Transverse colon (tissue), 4 donors: ENCODE measurements at regions not wholly inside any gene's neighbourhood (a gene's known extent, or its start where the extent isn't known, plus 50 kb on each side); places are given as distances from the start of the nearest gene placed in this dataset.

Experiments
- DNase-seq: peaks from one replicate; pipeline ENCODE4 v3.0.0-alpha.2; 2019
- H3K27ac ChIP-seq, 4 donors: fragments of 200-600 bp; sonication (generic); 2 replicates each; pipeline ENCODE4 v1.5.1; 2016 to 2018; ENCODE audit warnings: inconsistent platforms in 4 of 4
- H3K27me3 ChIP-seq: fragments of 200-600 bp; sonication (generic); 2 replicates; pipeline ENCODE4 v1.5.1; 2017; ENCODE audit warnings: inconsistent platforms
- H3K36me3 ChIP-seq, 4 donors: fragments of 200-600 bp; sonication (generic); 2 replicates each; pipeline ENCODE4 v1.5.1; 2017 to 2019; ENCODE audit warnings: inconsistent platforms in 4 of 4
- H3K4me1 ChIP-seq, 4 donors: fragments of 200-600 bp; sonication (generic); 2 replicates each; pipeline ENCODE4 v1.5.1; 2017 to 2020; ENCODE audit warnings: inconsistent platforms in 4 of 4
- H3K4me3 ChIP-seq, 4 donors: fragments of 200-600 bp; sonication (generic); 1 replicate in 1 of 4; 2 replicates in 3 of 4; pipeline versions ENCODE4 v1.5.1 to v1.6.1; 2017 to 2019; ENCODE audit warnings: inconsistent platforms in 4 of 4
- H3K9me3 ChIP-seq, 2 donors: fragments of 200-600 bp; sonication (generic); 2 replicates each; pipeline ENCODE4 v1.5.1; 2017 to 2019; ENCODE audit warnings: inconsistent platforms in 2 of 2
- CTCF ChIP-seq, 5 experiments: fragments of 200-600 bp in 3 of 5; fragments of 450-650 bp in 2 of 5; sonication (generic) in 3 of 5; IDR thresholded peaks; 1 replicate in 2 of 5; 2 replicates in 3 of 5; pipeline ENCODE4 v1.5.1; 2016 to 2017; ENCODE audit warnings: antibody characterized with exemption in 5 of 5, inconsistent platforms in 3 of 5, mild to moderate bottlenecking in 2 of 5, moderate library complexity in 1 of 5
- EP300 ChIP-seq: sonication (generic); formaldehyde crosslinking; IDR thresholded peaks from one replicate; pipeline ENCODE4 v1.6.1; 2017; ENCODE audit warnings: antibody characterized with exemption, low read depth
- POLR2A ChIP-seq: fragments of 450-650 bp; IDR thresholded peaks from one replicate; pipeline ENCODE4 v1.6.1; 2016; ENCODE audit warnings: antibody characterized with exemption, mild to moderate bottlenecking, moderate library complexity
- POLR2AphosphoS5 ChIP-seq, 3 donors: sonication (generic); formaldehyde crosslinking; IDR thresholded peaks; one replicate each; pipeline ENCODE4 v1.6.1; 2016; ENCODE audit warnings: antibody characterized with exemption in 3 of 3
- WGBS, 2 donors: methylation state at CpG; one replicate each; pipeline ENCODE4 v1.1.5; 2018; ENCODE audit warnings: low coverage in 1 of 2; 5-methylcytosine and 5-hydroxymethylcytosine counted together
- in situ Hi-C, 4 donors: fragments of 200-750 bp; cut with MboI; loops; one replicate each; pipeline versions ENCODE4 v1.15.0 to v1.15.1; 2017; ENCODE audit warnings: low sequenced_read_pairs in 3 of 4, low pct_ligation_motif_present in 1 of 4, low pct_unique_long_range_greater_than_20kb in 1 of 4
- intact Hi-C: fragments of 100-400 bp; cut with DNase I; formaldehyde crosslinking; loops from one replicate; pipeline ENCODE4 v1.15.1; 2023; ENCODE audit warnings: low total_unique reads

DNA sequence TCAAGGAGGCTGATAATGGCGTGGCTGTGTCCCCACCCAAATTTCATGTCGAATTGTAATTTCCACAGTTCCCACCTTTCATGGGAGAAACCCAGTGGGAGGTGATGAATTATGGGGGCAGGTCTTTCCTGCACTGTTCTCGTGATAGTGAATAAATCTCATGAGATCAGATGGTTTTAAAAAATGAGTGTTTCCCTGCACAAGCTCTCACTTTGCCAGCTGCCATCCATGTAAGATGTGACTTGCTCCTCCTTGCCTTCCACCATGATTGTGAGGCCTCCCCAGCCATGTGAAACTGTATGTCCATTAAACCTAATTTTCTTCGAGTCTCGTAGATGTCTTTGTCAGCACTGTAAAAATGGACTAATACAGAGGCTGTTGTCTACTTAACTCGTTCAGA lies 488.3 kb downstream of the SPRY1 start:
- Histone ChIP-seq H3K27ac (no peak overlapping the region), H3K4me1 (no peaks in the 10 kb centered on the region), H3K36me3 (no peaks in the 10 kb centered on the region), H3K9me3 (no peaks in the 10 kb centered on the region), H3K27me3 (no peaks in the 10 kb centered on the region), H3K4me3 (no peak overlapping the region)
- intact Hi-C loops, result no loop called here
- 85 to 88% methylated on average over 5 to 6 of the region's 6 CpGs for WGBS, 2 donors
- no peak for DNase-seq
- in situ Hi-C loops, result no loop called here
- TF ChIP-seq POLR2AphosphoS5 (IDR thresholded peaks at IDR 0.05) (no peak), POLR2A (no peak), CTCF (IDR thresholded peaks at IDR 0.05) (no peak), EP300 (no peak)

DNA sequence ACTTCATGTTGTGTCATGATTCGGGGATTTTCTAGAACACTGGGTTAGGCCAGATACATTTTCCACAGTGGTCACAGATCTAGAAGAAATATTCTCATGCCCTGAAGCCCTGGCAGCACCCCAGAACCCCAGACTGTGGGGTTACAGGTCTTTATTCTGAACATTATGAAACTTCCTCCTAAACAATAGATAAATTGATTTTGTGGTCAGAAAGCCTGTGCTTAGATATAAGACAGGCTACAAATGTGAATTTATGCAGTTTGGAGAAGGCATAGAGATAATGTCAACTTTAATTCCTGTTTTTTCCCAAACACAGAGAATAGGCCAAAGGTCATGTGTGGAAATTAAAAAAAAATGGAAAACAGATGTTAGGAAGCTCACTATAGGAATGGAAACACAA lies 492.9 kb downstream of the SPRY1 start:
- intact Hi-C loops, result no loop called here
- Histone ChIP-seq H3K4me3 (no peak overlapping the region), H3K9me3 (no peaks in the 10 kb centered on the region), H3K4me1 (no peaks in the 10 kb centered on the region), H3K27ac (no peak overlapping the region), H3K27me3 (no peaks in the 10 kb centered on the region), H3K36me3 (no peaks in the 10 kb centered on the region)
- WGBS, 2 donors, result 67 to 78% methylated on average over 1 of the region's 1 CpG
- in situ Hi-C loops, result no loop called here
- TF ChIP-seq POLR2AphosphoS5 (IDR thresholded peaks at IDR 0.05) (no peak), EP300 (no peak), CTCF (IDR thresholded peaks at IDR 0.05) (no peak)
- DNase-seq, result no peak

DNA sequence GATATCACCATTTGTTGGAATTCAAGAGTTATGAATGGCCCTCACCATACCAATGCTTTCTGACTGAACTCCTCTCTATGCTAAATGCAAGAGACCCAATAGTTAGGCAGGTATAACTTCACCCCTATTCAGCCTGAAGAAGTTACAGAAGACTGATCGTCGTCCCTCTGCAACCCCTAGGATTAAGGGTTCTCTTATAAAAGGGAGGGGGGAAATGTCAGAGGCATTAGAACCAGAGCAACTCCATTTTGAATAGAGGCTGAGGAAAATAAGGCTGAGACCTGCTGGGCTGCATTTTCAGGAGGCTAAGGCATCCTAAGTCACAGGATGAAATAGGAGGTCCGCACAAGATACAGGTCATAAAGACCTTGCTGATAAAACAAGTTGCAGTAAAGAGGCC lies 494.3 kb downstream of the SPRY1 start:
- H3K27me3 ChIP-seq, result no peaks in the 10 kb centered on the region
- TF ChIP-seq POLR2A (no peak), CTCF (IDR thresholded peaks at IDR 0.05) (no peak), EP300 (no peak)
- in situ Hi-C loops (no loop called here), intact Hi-C loops (no loop called here)
- H3K4me3 ChIP-seq, result no peak overlapping the region
- no peaks in the 10 kb centered on the region for H3K4me1 ChIP-seq
- no peak overlapping the region for H3K27ac ChIP-seq
- WGBS, 2 donors, result 74 to 92% methylated on average over 3 of the region's 3 CpGs
- no peaks in the 10 kb centered on the region for H3K36me3 ChIP-seq
- no peak for DNase-seq
- H3K9me3 ChIP-seq, result no peaks in the 10 kb centered on the region

- in situ Hi-C loops (no loop called here), intact Hi-C loops (no loop called here)
- Histone ChIP-seq H3K4me1 (no peaks in the 10 kb centered on the region), H3K27me3 (no peaks in the 10 kb centered on the region), H3K9me3 (no peaks in the 10 kb centered on the region), H3K27ac (no peak overlapping the region), H3K36me3 (no peaks in the 10 kb centered on the region), H3K4me3 (no peak overlapping the region)
- DNase-seq, result no peak
- WGBS, 2 donors, result 38 to 39% methylated on average over 3 of the region's 3 CpGs
- TF ChIP-seq EP300 (no peak), POLR2A (no peak), POLR2AphosphoS5 (IDR thresholded peaks at IDR 0.05) (no peak)
These were observed 495.3 kb downstream of the SPRY1 start for GRCh38 chr4:123891881-123892280.

- WGBS, 2 donors, result 68 to 75% methylated on average over 4 of the region's 4 CpGs
- intact Hi-C loops (no loop called here), in situ Hi-C loops (no loop called here)
- Histone ChIP-seq H3K27ac (peak overlapping the region in 1 of 4 donors; percentile 4), H3K9me3 (no peaks in the 10 kb centered on the region), H3K36me3 (no peaks in the 10 kb centered on the region), H3K4me1 (no peaks in the 10 kb centered on the region), H3K4me3 (no peak overlapping the region), H3K27me3 (no peaks in the 10 kb centered on the region)
- no peak for TF ChIP-seq EP300
- TF ChIP-seq POLR2AphosphoS5 (IDR thresholded peaks at IDR 0.05), result no peak
- no peak for TF ChIP-seq CTCF (IDR thresholded peaks at IDR 0.05)
- TF ChIP-seq POLR2A, result no peak
- no peak for DNase-seq
These were observed 495.9 kb downstream of the SPRY1 start for GRCh38 chr4:123892368-123892976.
